Spleen (tissue), 11 donors: ENCODE measurements at regions not wholly inside any gene's neighbourhood (a gene's known extent, or its start where the extent isn't known, plus 50 kb on each side); places are given as distances from the start of the nearest gene placed in this dataset.

Experiments used
- DNase-seq: peaks from one replicate; pipeline ENCODE4 v3.0.0-alpha.2; 2020
- H3K27ac ChIP-seq, 8 donors: fragments of 200-600 bp; sonication (generic) in 7 of 8; 1 replicate in 4 of 8; 2 replicates in 4 of 8; pipeline versions ENCODE4 v1.5.0 to v1.8.0; 2016 to 2021; ENCODE audit warnings: inconsistent platforms in 4 of 8, mild to moderate bottlenecking in 4 of 8, moderate library complexity in 1 of 8
- H3K27me3 ChIP-seq, 7 donors: fragments of 200-600 bp; sonication (generic) in 6 of 7; replicated peaks in 1 of 7; 1 replicate in 4 of 7; 2 replicates in 3 of 7; pipeline versions ENCODE4 v1.5.0 to v1.8.0; 2016 to 2021; ENCODE audit warnings: inconsistent platforms in 3 of 7, mild to moderate bottlenecking in 1 of 7
- H3K36me3 ChIP-seq, 6 donors: fragments of 200-600 bp; sonication (generic) in 5 of 6; 1 replicate in 4 of 6; 2 replicates in 2 of 6; pipeline versions ENCODE4 v1.5.0 to v1.8.0; 2016 to 2021; ENCODE audit warnings: inconsistent platforms in 2 of 6
- H3K4me1 ChIP-seq, 6 donors: fragments of 200-600 bp; sonication (generic) in 5 of 6; 1 replicate in 3 of 6; 2 replicates in 3 of 6; pipeline versions ENCODE4 v1.5.0 to v1.8.0; 2016 to 2021; ENCODE audit warnings: inconsistent platforms in 3 of 6
- H3K4me3 ChIP-seq, 8 donors: fragments of 200-600 bp; sonication (generic) in 7 of 8; 1 replicate in 4 of 8; 2 replicates in 4 of 8; pipeline versions ENCODE4 v1.5.0 to v1.8.0; 2016 to 2021; ENCODE audit warnings: inconsistent platforms in 4 of 8, mild to moderate bottlenecking in 4 of 8, moderate library complexity in 2 of 8
- H3K9me3 ChIP-seq, 8 donors: fragments of 200-600 bp; sonication (generic) in 7 of 8; 1 replicate in 4 of 8; 2 replicates in 4 of 8; pipeline versions ENCODE4 v1.5.0 to v1.8.0; 2016 to 2021; ENCODE audit warnings: inconsistent platforms in 4 of 8
- POLR2A ChIP-seq, 3 donors: fragments of 450-650 bp; IDR thresholded peaks; one replicate each; pipeline ENCODE4 v1.5.1; 2017; ENCODE audit warnings: antibody characterized with exemption in 3 of 3, mild to moderate bottlenecking in 1 of 3
- POLR2AphosphoS5 ChIP-seq, 3 donors: sonication (generic); formaldehyde crosslinking; IDR thresholded peaks; one replicate each; pipeline ENCODE4 v1.5.1; 2017; ENCODE audit warnings: antibody characterized with exemption in 3 of 3
- WGBS, 5 donors: extraction: QIAGEN DNeasy Blood & Tissue Kit in 3 of 5; methylation state at CpG; one replicate each; pipeline versions ENCODE4 v1.1.5 to v1.1.7; 2013 to 2018; 5-methylcytosine and 5-hydroxymethylcytosine counted together
- intact Hi-C: fragments of 100-400 bp; cut with DNase I; formaldehyde crosslinking; loops from one replicate; pipeline ENCODE4 v1.15.0; 2023; ENCODE audit warnings: low total_unique reads
- TF ChIP-seq, protein P1 (sequence below), 11 experiments: fragments of 200-600 bp in 7 of 11; fragments of 450-650 bp in 4 of 11; sonication (generic) in 4 of 11; IDR thresholded peaks in 8 of 11; conservative IDR thresholded peaks in 3 of 11; 1 replicate in 7 of 11; 2 replicates in 4 of 11; pipeline versions ENCODE4 v1.4.0 to v1.8.0; 2016 to 2021; ENCODE audit warnings: antibody characterized with exemption in 11 of 11, inconsistent platforms in 4 of 11, mild to moderate bottlenecking in 1 of 11
- donor health status: healthy with polysubstance abuse.
- donor health status: DM: no; HTN: no; CAD: no; lungs with moderate emphysema.
- donor health status: DM: no; HTN: no; CAD: no.
- donor health status: Bipolar disorder and iron deficiency.
- donor health status: healthy.
- donor health status: DM: no; HTN: no; CAD: no.
- donor health status: DM: yes; HTN: yes; CAD: no.

DNA sequence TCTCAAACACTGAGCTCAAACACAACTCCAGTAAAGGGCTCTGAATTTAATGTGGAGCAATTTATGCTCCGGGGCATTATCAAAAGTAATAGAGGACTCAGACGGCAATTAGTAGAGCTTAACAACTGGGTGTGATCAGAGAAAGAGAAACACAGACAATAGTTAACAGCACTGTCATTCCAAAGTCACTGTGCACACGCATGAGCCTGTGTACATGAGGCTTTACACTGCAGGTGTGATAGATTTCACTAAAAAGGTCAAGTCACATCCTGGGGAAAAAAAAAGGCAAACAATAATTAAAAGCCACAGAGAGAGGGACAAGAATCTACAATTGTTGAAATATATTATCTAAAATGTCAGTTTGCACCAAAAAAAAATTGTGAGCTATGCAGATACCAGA lies 956.5 kb downstream of the CDH18 start:
- Histone ChIP-seq H3K27ac (no peak overlapping the region), H3K4me1 (no peaks in the 10 kb centered on the region), H3K36me3 (no peaks in the 10 kb centered on the region), H3K4me3 (no peak overlapping the region), H3K27me3 (no peaks in the 10 kb centered on the region), H3K9me3 (peaks cover 0 to 21% (median 5%) of the 10 kb centered on the region in 8 donors)
- intact Hi-C loops: no loop called here
- TF ChIP-seq, protein P1, sequence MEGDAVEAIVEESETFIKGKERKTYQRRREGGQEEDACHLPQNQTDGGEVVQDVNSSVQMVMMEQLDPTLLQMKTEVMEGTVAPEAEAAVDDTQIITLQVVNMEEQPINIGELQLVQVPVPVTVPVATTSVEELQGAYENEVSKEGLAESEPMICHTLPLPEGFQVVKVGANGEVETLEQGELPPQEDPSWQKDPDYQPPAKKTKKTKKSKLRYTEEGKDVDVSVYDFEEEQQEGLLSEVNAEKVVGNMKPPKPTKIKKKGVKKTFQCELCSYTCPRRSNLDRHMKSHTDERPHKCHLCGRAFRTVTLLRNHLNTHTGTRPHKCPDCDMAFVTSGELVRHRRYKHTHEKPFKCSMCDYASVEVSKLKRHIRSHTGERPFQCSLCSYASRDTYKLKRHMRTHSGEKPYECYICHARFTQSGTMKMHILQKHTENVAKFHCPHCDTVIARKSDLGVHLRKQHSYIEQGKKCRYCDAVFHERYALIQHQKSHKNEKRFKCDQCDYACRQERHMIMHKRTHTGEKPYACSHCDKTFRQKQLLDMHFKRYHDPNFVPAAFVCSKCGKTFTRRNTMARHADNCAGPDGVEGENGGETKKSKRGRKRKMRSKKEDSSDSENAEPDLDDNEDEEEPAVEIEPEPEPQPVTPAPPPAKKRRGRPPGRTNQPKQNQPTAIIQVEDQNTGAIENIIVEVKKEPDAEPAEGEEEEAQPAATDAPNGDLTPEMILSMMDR (IDR thresholded peaks at IDR 0.05 in 8 of 11, conservative IDR thresholded peaks at IDR 0.05 in 3 of 11): no peak
- TF ChIP-seq POLR2AphosphoS5 (IDR thresholded peaks at IDR 0.05) (no peak), POLR2A (IDR thresholded peaks at IDR 0.05) (no peak)
- no peak for DNase-seq
- 62 to 78% (median 64%) methylated on average over 3 of the region's 3 CpGs for WGBS, 5 donors

DNA sequence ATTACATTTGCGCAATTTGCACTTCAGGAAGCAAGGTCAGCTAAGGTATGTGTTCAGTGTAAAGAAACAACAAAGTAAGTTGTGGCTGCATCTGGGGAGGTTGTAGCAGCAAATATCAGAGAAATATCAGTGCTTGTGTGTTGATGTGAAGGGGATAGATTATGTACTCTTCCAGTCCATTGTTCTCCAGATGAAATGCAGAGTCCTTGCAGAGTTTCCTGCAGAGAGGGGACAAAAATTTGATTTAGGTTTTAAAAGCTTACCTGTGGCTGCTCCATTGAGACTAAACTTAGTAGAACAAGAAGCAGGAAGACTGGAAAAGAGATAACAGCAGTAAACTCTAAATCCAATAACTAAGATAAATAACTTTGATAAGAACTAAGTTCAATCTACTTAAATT lies 952.2 kb downstream of the CDH18 start:
- intact Hi-C loops: no loop called here
- Histone ChIP-seq H3K27me3 (no peaks in the 10 kb centered on the region), H3K4me1 (no peaks in the 10 kb centered on the region), H3K36me3 (no peaks in the 10 kb centered on the region), H3K27ac (no peak overlapping the region), H3K4me3 (no peak overlapping the region), H3K9me3 (no peaks in the 10 kb centered on the region)
- no peak for DNase-seq
- TF ChIP-seq, protein P1 (IDR thresholded peaks at IDR 0.05 in 8 of 11, conservative IDR thresholded peaks at IDR 0.05 in 3 of 11): no peak
- TF ChIP-seq POLR2A (IDR thresholded peaks at IDR 0.05): no peak
- TF ChIP-seq POLR2AphosphoS5 (IDR thresholded peaks at IDR 0.05): no peak
- WGBS, 5 donors: 0 to 96% (median 59%) methylated on average over 1 of the region's 1 CpG

- Histone ChIP-seq H3K27me3 (no peaks in the 10 kb centered on the region), H3K9me3 (peaks cover 0 to 4% (median 0%) of the 10 kb centered on the region in 8 donors), H3K4me3 (no peak overlapping the region), H3K27ac (no peak overlapping the region), H3K36me3 (no peaks in the 10 kb centered on the region), H3K4me1 (no peaks in the 10 kb centered on the region)
- DNase-seq: no peak
- intact Hi-C loops: no loop called here
- TF ChIP-seq POLR2AphosphoS5 (IDR thresholded peaks at IDR 0.05) (no peak), POLR2A (IDR thresholded peaks at IDR 0.05) (no peak)
- TF ChIP-seq, protein P1 (IDR thresholded peaks at IDR 0.05 in 8 of 11, conservative IDR thresholded peaks at IDR 0.05 in 3 of 11): no peak
- WGBS, 5 donors: 83 to 92% (median 86%) methylated on average over 2 of the region's 2 CpGs
These were observed 945.9 kb downstream of the CDH18 start for GRCh38 chr5:19042106-19042505.

DNA sequence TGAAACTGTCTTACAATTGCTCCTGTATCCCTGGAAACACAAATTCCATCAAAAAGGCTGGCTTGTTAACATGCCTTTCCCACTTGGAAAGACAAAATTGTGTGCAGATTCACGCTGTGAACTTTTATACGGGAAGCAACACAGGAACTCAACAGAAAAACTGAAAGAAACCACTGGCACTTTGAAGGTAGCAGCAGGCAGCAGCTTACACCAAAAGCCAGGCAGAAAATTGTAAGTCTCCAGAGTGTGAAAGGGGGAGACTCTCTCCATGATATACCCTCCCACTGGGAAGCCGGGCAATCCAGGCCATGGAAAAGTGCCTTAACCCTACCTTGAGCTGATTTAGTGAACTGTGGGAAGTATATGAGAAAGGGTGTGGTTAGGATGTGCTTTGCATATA lies 943.7 kb downstream of the CDH18 start:
- Histone ChIP-seq H3K4me3 (no peak overlapping the region), H3K27ac (no peak overlapping the region), H3K4me1 (no peaks in the 10 kb centered on the region), H3K36me3 (no peaks in the 10 kb centered on the region), H3K9me3 (peaks cover 0 to 4% (median 0%) of the 10 kb centered on the region in 8 donors), H3K27me3 (no peaks in the 10 kb centered on the region)
- intact Hi-C loops: no loop called here
- WGBS, 5 donors: 56 to 66% (median 62%) methylated on average over 3 of the region's 3 CpGs
- no peak for DNase-seq
- TF ChIP-seq POLR2AphosphoS5 (IDR thresholded peaks at IDR 0.05) (no peak), POLR2A (IDR thresholded peaks at IDR 0.05) (no peak)
- TF ChIP-seq, protein P1 (IDR thresholded peaks at IDR 0.05 in 8 of 11, conservative IDR thresholded peaks at IDR 0.05 in 3 of 11): no peak
